ENCODE measurements at regions not wholly inside any gene's neighbourhood (a gene's known extent, or its start where the extent isn't known, plus 50 kb on each side); places are given as distances from the start of the nearest gene placed in this dataset.

GRCh38 chr3:137460944-137461343 is 303.2 kb upstream of the SOX14 start:
- DNase-seq (ENCODE audit: low read depth), result no peak
- no peak overlapping the region for H3K4me3 ChIP-seq (replicated peaks; ENCODE audit: low read depth, low read length)
- no peak for TF ChIP-seq CTCF (IDR thresholded peaks at IDR 0.05; ENCODE audit: low read length, missing control alignments)

- DNase-seq (ENCODE audit: low read depth), result no peak
- TF ChIP-seq CTCF (IDR thresholded peaks at IDR 0.05; ENCODE audit: low read length, missing control alignments), result no peak
- no peak overlapping the region for H3K4me3 ChIP-seq (replicated peaks; ENCODE audit: low read depth, low read length)
Observed at GRCh38 chr3:137463131-137463530, 301.0 kb upstream of the SOX14 start.

- H3K4me3 ChIP-seq (replicated peaks; ENCODE audit: low read depth, low read length), result no peak overlapping the region
- TF ChIP-seq CTCF (IDR thresholded peaks at IDR 0.05; ENCODE audit: low read length, missing control alignments), result no peak
- no peak for DNase-seq (ENCODE audit: low read depth)
Observed at GRCh38 chr3:137464341-137464740, 299.8 kb upstream of the SOX14 start.

- no peak for TF ChIP-seq CTCF (IDR thresholded peaks at IDR 0.05; ENCODE audit: low read length, missing control alignments)
- no peak overlapping the region for H3K4me3 ChIP-seq (replicated peaks; ENCODE audit: low read depth, low read length)
- DNase-seq (ENCODE audit: low read depth), result no peak
Observed at GRCh38 chr3:137468446-137468845, 295.7 kb upstream of the SOX14 start.

GRCh38 chr3:137469263-137469662 is 294.9 kb upstream of the SOX14 start:
- DNase-seq (ENCODE audit: low read depth), result no peak
- no peak overlapping the region for H3K4me3 ChIP-seq (replicated peaks; ENCODE audit: low read depth, low read length)
- no peak for TF ChIP-seq CTCF (IDR thresholded peaks at IDR 0.05; ENCODE audit: low read length, missing control alignments)

GRCh38 chr3:137471130-137471529 is 293.0 kb upstream of the SOX14 start:
- TF ChIP-seq CTCF (IDR thresholded peaks at IDR 0.05; ENCODE audit: low read length, missing control alignments), result no peak
- no peak for DNase-seq (ENCODE audit: low read depth)
- H3K4me3 ChIP-seq (replicated peaks; ENCODE audit: low read depth, low read length), result no peak overlapping the region

GRCh38 chr3:137471558-137472204 is 292.4 kb upstream of the SOX14 start:
- DNase-seq (ENCODE audit: low read depth), result no peak
- no peak for TF ChIP-seq CTCF (IDR thresholded peaks at IDR 0.05; ENCODE audit: low read length, missing control alignments)
- no peak overlapping the region for H3K4me3 ChIP-seq (replicated peaks; ENCODE audit: low read depth, low read length)
